NCI-H1694 (cell line): ENCODE measurements at regions not wholly inside any gene's neighbourhood (a gene's known extent, or its start where the extent isn't known, plus 50 kb on each side); places are given as distances from the start of the nearest gene placed in this dataset.
"Not testable (repeated sequence)": the region's sequence is repeated elsewhere in the genome, so short reads cannot be mapped to it uniquely, and the experiment has no call there.

ENCODE experiments used
- DNase-seq: peaks from one replicate; lab custom pipeline; 2025; lab: John Stamatoyannopoulos, UW

GRCh38 chr6:16948396-16948795, 153.5 kb upstream of the STMND1 start:
- no peak for DNase-seq

GRCh38 chr6:16947375-16948015, 154.4 kb upstream of the STMND1 start:
- no peak for DNase-seq

- DNase-seq = no peak
Measured at GRCh38 chr6:16944596-16944995, 157.3 kb upstream of the STMND1 start.

DNA sequence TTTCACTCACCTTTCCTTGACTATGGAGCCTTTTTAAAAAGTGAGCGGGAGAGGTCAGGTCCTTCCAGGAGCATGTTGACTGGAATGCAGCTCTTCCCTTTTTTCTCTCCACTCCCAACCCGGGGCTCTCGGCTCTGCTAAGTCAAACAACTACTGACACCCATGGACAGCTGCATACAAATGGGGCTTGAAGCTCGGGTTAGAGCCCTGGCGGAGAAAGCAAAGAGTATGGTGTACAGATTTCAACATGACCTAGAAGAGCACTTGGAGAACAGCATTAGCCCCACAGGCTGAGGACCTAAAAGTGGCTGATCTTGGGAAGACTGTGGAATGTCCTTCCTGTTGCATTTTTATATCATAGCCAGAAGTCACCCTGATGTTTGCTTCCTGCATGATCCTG, 162.0 kb upstream of the STMND1 start:
- DNase-seq = no peak

- DNase-seq = no peak
Measured at GRCh38 chr6:16939351-16939750, 162.5 kb upstream of the STMND1 start.

DNA sequence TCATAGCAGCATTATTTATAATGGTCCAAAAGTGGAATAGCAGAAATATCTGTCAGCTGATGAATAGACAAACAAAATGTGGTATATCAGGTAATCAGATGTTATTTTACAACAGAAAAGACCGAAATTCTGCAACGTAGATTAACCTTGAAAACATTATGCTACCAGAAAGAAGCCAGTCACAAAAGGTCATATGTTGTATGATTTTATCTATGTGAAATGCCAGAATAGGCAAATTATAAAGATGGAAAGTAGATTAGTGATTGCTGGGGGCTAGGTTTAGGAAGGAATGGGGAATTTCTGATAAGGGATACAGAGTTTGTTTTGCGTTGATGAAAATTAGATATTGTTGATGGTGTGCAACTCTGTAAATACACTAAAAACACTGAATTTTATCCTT, 165.0 kb upstream of the STMND1 start:
- DNase-seq = no peak

DNA sequence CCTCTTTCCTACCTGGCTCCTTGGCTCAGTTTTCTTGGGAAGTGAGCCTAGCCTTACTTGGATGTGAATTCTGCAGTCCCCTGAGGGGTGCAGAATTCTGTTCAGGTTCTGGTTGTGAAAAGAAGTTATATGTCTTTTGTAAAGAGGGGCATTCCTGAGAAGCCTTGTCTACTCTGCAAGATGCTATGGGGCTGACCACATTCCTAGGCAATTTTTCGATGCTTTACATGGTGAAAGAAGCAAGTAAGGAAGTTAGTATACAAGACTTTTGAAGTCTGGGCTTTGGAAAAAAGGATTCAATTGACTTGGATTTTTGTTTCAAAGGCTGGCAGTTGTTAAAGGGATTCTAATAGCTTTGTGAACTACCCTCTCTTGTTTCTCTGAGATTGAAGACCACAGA, 167.9 kb upstream of the STMND1 start:
- no peak for DNase-seq

GRCh38 chr6:16933532-16933931, 168.3 kb upstream of the STMND1 start:
- DNase-seq = no peak

DNA sequence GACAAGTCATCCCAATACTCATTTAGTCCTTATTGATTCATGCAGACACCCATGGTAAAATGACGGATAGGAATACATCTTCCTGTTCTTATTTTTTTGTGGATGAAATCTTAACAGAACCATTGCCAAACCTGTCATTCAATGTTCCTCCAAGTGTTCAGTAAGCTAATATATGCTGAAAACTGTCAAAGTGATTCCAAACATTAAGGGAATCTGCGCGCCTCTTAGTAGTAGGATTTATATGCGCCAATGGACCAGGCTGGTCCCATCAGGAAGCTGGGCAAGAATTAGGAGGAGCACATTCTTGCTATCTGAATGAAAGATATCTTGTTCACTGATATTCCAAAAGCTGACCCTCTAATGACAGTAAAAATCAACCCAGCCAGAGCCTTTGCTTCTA, 168.9 kb upstream of the STMND1 start:
- DNase-seq = no peak

DNA sequence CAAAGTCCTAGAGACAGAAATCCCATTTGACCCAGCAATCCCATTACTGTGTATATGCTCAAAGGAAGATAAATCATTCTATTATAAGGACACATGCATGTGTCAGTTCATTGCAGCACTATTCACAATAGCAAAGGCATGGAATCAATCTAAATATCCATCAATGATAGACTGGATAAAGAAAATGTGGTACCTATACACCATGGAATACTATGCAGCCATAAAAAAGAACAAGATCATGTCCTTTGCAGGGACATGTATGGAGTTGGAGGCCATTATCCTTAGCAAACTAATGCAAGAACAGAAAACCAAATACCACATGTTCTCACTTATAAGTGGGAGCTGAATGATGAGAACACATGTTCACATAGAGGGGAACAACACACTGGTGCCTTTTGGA, 169.8 kb upstream of the ATXN1 start:
- not testable (repeated sequence) for DNase-seq

- DNase-seq = no peak
Measured at GRCh38 chr6:16930432-16930831, 169.2 kb upstream of the ATXN1 start.

GRCh38 chr6:16929809-16930208, 168.5 kb upstream of the ATXN1 start:
- no peak for DNase-seq

- no peak for DNase-seq
Measured at GRCh38 chr6:16928387-16928786, 167.1 kb upstream of the ATXN1 start.

DNA sequence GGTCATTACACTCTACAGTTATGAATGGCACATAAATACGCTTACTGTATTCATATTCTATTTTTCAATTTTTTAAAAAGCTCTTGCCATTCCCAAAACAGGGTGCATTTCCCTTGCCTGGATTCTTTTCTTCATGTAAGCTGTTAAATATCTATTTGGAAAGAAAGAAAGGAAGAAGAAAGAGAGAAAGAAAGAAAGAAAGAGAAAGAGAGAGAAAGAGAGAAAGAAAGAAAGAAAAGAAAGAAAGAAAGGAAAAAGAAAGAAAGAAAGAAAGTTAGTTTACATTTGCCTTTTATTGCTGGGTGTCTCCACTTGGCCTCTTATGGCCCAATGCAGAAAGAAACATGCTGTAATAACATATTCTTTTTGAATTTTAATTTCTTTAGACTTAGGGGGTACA, 165.9 kb upstream of the ATXN1 start:
- no peak for DNase-seq

DNA sequence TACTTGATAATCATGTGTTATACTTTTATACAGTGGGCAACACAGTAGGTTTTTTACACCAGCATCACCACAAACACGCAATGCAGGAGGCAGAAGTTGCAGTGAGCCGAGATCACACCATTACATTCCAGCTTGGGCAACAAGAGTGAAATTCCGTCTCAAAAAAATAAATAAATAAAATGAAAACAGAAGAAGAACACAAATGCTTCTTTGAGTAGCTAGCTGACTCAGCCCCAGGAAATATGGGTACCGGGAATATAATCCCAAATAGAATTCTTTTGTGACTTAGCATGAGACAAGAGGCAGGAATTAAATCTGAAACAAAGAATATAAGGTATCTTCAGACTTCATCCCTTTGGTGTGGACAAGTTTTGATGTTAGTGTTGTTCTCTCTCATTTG, 164.2 kb upstream of the ATXN1 start:
- DNase-seq = no peak

DNA sequence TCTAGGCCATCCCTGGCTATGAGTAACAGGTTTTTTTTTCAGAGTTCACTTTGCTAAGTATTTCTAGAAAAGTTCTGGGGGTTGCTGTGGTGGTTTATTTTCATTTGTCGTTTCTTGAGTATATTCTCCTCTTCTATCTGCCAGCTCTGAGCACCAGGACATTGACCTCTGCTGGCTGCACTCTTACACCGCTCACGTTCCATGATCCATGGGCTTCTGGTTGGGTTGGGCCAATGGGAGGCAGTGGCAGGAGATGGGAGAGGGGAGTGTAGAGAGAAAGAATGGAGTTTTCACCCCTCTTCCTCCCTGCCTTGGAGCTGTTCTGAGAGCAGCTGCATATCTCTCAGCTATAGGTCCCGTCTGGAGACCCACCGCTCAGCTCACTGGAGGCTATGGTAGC, 161.0 kb upstream of the ATXN1 start:
- no peak for DNase-seq

DNA sequence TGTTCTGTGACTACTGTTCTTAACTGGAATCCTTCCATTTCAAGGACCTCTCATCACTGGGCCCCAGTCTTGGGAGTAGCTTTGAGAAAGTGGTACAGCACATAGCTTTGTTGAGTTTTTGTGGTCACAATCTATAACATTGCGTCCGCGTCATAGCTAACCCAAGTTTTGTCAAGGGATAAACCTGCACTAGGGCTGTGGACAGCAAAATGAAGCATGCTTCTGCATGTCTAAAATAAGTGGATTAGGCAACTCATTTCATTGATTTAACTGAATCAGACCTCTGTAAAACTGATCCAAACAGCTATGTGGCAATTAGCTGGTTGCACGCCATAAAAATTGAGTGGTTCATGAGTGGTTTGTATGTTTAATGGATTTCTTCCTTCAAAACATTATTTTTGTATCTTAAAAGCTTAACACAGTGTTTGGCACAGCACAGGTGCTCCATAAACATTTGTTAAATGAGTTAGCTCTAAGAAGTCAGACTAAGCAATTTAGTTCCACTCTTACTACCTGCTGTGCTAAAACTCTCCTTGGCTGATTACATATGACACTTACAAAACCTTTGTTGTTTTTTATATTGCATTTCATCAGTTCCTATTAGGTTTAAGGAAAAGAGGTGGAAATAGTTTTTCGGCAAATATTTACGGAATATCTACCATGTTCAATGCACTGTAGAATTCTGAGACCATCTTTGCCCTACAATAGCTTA, 160.3 kb upstream of the ATXN1 start:
- no peak for DNase-seq

DNA sequence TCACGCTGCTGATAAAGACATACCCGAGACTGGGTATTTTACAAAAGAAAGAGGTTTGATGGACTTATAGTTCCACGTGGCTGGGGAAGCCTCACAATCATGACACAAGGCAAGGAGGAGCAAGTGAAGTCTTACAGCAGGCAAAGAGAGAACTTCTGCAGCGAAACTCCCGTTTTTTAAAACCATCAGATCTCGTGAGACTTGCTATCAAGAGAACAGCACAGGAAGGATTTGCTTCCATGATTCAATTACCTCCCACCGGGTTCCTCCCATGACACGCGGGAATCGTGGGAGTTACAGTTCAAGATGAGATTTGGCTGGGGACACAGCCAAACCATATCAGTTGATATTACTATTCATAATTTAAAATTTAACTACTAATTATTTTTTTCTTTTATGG, 157.3 kb upstream of the ATXN1 start:
- DNase-seq = no peak

GRCh38 chr6:16914184-16914583, 152.9 kb upstream of the ATXN1 start:
- no peak for DNase-seq

DNA sequence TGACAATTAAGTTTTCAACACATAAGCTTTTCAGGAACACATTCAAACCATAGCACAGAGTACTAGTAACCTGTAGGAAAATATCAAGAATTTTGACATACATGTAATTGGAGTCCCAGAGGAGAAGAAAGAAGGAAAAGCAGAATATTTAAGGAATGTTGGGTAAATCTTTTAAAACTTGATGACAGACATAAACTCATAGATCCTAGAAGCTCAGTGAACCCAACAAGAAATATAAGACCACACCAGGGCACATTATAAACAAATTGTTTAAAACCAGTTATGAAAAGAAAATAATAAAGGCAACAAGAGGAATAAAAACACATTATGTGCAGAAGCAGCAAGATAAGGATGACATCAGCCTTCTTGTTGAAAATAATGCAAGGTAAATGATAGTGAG, 151.5 kb upstream of the ATXN1 start:
- no peak for DNase-seq

- DNase-seq = no peak
Measured at GRCh38 chr6:16911088-16911487, 149.8 kb upstream of the ATXN1 start.

DNA sequence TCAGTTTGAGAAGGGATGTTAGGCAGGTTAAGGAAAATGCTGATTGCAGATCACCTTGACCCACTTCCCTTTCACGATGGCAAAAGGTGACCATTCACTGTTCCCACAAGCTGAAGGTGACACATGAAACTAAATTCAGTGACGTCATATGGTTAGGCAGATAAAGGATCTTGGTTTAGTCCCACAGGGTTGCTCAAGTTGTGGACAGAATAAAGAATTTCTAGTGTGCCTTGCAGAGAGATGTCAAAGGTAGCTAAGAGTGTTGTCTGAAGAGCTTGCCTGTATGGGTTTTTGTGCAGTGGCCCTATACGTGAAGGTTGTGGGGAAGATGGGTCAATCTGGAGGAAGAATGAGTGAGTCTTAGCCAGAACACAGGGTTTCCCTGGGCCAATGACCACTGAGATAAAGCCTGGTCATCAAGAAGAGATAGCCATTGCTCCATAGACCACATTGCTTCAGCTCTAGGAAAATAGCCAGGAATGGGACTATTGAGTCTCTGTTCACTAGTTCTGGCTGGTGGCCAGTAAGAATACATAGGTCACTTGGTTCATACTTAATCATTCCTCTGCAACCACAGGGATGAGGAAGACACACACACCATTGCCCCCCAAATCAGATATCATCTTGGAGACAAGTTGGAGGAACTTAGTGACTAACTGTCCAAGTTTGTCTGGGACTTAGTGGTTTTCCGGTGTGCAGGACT, 148.5 kb upstream of the ATXN1 start:
- no peak for DNase-seq

DNA sequence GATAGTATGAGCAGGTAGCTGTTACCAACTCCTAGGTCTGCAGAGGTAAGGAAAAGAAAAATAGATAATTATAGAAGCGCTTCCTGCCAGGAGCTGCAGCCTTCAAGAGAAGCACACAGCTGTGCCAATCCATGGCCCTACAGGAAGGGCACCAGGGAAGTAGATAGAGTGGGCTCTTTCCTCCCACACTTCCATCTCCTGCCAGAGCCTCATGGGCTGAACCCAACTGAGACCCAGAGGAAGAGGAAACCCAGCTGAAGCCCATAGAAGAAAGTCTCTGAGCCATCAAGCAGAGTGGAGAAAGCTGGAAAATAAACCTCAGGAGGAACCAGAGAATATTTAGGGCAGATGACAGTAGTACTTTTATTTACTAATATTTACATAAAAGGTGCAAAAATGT, 146.7 kb upstream of the ATXN1 start:
- DNase-seq = no peak
